ENCODE measurements at regions not wholly inside any gene's neighbourhood (a gene's known extent, or its start where the extent isn't known, plus 50 kb on each side); places are given as distances from the start of the nearest gene placed in this dataset.

GRCh38 chr10:123492016-123492415 lies 174.1 kb upstream of the GPR26 start:
- DNase-seq (ENCODE audit: low read depth in 2 of 2), result no peak

DNA sequence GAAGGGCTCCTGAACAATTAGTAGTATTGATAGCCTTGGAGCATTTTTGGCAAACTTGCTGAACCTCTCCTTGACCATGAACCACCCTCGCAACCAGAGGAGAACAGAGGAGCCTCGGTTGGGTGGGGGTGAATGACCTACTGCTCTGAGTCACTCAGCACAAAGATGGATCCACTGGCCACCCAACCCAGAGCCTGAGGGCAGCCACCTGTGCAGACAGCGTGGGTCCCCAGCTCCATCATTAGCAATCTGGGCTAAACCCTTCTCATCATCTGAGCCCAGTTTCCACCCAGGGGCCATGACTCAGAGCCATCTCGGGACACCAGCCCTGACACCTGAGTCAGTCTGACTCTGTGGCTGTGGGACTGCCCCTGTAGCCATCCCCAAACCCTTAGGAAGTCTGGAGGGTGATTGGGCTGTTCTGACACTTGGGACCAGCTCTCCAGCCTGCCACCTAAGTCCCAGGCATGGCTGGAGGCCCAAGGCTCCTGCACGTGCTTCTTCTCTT lies 171.8 kb upstream of the GPR26 start:
- no peak for DNase-seq (ENCODE audit: low read depth in 2 of 2)

DNA sequence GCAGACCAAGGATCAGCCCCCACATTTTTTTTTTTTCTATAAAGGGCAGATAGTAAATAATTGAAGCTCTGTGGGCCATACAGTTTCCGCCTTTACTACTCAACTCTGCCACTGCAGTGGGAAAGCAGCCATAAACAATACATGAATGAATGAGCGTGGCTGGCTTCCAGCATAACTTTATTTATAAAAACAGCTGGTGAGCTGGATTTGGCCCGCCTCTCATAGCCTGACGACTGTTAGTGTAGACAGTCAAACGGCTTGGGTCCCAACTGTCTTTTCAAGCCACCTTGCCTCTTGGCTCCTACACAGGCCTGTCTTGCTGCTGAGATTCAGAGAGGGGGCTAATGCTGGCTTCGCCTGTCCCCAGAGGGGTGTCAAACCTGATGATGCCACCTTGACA lies 169.8 kb upstream of the GPR26 start:
- no peak for DNase-seq (ENCODE audit: low read depth in 2 of 2)

DNA sequence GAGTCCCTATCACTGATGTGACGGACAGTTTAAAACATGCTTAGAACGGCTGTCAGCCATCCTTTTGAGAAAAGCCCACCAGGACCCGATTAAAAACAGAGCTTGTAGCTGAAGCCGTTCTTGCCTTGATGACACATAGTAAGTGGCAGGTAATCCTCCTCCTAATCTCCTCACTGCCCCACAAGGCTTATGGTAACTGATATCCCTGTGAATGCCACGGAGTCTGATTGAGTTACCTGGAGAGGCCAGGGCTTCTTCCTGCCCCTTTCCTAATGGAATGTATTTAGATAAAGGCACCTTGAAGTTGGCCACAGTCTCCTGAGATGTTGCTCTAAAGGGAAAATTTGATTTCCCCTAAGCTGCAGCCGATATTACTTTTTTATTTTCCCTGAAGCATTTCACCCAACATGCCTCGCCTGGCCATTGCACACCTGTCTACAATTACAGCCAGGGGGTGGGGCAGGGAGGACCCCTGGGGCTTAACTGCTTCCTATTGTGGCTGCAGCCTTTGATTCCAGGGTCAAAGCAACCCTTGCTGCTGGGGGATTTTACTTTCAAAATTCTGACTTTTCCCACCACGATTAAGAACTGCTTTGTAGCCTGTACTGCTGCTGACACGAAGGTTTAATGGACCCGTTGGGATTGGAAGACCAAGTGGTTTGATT lies 169.0 kb upstream of the GPR26 start:
- DNase-seq (ENCODE audit: low read depth in 2 of 2), result no peak

DNA sequence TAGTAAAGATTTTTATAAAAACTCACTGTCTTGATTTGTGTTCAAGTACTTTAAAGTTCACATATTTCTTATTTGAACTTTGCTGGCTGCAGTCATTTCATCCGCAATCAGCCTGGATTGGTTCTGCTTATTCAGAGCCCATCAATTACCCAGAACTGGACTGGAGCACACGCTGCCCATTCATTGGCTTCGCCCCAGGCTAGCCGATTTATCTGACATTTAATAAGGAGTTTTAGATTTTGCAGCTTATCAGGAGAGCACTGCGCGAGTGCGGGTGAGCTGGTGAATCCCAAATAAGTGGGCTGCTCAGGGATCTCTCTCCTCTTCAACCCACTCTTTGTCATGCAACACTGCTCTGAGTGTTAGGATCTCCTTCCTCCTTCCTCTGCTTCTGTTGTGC lies 166.0 kb upstream of the GPR26 start:
- no peak for DNase-seq (ENCODE audit: low read depth in 2 of 2)

GRCh38 chr10:123501148-123501547 lies 165.0 kb upstream of the GPR26 start:
- DNase-seq (ENCODE audit: low read depth in 2 of 2), result no peak

GRCh38 chr10:123502983-123503382 lies 163.2 kb upstream of the GPR26 start:
- DNase-seq (ENCODE audit: low read depth in 2 of 2), result no peak

- no peak for DNase-seq (ENCODE audit: low read depth in 2 of 2)
These were observed 159.7 kb upstream of the GPR26 start for GRCh38 chr10:123506455-123506854.

DNA sequence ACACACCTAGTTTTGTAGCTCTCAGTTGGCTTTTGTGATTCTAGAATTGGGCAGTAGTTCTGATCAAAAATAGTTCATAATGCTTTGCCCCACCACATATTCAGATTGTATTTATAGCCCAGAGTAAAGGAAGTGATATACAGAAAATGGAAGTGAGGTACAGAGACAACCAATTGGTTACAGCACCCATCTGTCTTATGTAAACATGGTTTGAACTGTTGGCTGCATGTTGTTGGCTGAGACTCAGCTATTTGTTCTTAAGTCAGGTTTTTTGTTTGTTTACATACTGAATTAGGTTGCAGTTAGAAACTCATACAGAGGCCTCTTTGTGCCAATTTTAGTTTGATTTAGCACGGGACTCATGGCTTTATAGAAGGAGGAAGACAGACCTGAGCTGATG lies 158.9 kb upstream of the GPR26 start:
- no peak for DNase-seq (ENCODE audit: low read depth in 2 of 2)

DNA sequence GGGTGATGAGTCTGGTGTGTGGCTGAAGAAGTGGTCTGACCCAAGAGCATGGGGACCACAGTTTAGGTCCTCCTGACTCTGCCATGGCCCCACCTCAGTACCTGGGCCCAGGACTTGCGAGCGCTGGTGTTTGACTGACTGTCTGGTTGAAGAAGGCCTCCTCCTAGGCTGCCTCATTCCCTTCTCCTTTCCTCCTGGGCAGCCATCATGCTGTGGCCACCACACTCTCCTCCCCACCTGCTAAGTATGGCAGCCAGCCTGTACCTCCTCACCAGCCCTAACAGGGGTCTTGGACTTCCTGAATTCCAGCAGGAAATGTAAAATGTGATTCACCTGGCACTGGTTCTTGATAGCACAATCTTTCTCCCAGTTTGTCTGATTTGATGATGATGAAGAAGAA lies 156.8 kb upstream of the GPR26 start:
- no peak for DNase-seq (ENCODE audit: low read depth in 2 of 2)

- DNase-seq (ENCODE audit: low read depth in 2 of 2), result no peak
These were observed 153.0 kb upstream of the GPR26 start for GRCh38 chr10:123512901-123513775.

DNA sequence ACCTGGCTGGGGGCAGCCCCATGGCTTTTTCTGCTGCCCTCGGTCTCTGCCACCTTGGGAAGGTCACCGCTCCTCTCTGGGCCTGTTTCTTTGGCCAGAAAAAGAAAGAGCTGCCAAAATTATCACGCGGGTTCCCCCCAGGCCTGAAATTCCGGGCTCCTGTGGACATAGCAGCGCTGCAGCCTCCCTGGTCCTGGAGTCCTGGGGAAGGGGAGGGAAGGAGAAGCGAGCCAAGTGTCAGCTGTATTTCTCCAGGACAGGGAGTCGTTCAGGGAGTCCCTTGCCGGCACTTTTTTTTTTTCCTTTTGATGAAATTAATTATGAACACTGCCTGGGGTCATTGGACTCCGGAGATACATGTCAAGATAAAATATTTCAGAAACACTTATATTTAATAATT lies 152.3 kb upstream of the GPR26 start:
- no peak for DNase-seq (ENCODE audit: low read depth in 2 of 2)

DNA sequence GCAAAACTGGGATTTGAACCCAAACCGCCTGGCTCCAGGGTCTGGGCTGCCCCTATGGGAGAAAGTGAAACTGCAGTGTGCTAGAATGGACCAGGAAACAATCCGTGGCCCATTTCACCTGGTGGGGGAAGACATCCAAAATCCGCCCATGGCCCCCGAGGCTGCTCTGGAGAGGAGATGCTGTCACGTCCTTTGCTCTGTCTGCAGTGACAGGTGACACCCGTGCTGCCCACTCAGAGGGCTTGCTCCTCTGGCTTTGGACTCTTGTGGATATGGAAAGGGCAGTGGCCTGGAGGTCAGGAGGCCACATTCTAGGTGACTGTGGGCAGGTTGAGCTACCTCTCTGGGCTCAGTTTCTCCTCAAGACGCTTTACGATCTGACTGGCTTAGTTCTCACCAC lies 151.2 kb upstream of the GPR26 start:
- DNase-seq (ENCODE audit: low read depth in 2 of 2), result no peak

- DNase-seq (ENCODE audit: low read depth in 2 of 2), result no peak
These were observed 150.5 kb upstream of the GPR26 start for GRCh38 chr10:123515661-123516060.

GRCh38 chr10:123516291-123516690 lies 149.9 kb upstream of the GPR26 start:
- DNase-seq (ENCODE audit: low read depth in 2 of 2), result no peak

- DNase-seq (ENCODE audit: low read depth in 2 of 2), result no peak
These were observed 148.7 kb upstream of the GPR26 start for GRCh38 chr10:123517426-123517825.

GRCh38 chr10:123517901-123518300 lies 148.3 kb upstream of the GPR26 start:
- no peak for DNase-seq (ENCODE audit: low read depth in 2 of 2)

GRCh38 chr10:123518765-123519164 lies 147.4 kb upstream of the GPR26 start:
- no peak for DNase-seq (ENCODE audit: low read depth in 2 of 2)

- no peak for DNase-seq (ENCODE audit: low read depth in 2 of 2)
These were observed 146.3 kb upstream of the GPR26 start for GRCh38 chr10:123519861-123520260.

- no peak for DNase-seq (ENCODE audit: low read depth in 2 of 2)
These were observed 145.1 kb upstream of the GPR26 start for GRCh38 chr10:123521076-123521475.

- no peak for DNase-seq (ENCODE audit: low read depth in 2 of 2)
These were observed 144.6 kb upstream of the GPR26 start for GRCh38 chr10:123521556-123521955.

DNA sequence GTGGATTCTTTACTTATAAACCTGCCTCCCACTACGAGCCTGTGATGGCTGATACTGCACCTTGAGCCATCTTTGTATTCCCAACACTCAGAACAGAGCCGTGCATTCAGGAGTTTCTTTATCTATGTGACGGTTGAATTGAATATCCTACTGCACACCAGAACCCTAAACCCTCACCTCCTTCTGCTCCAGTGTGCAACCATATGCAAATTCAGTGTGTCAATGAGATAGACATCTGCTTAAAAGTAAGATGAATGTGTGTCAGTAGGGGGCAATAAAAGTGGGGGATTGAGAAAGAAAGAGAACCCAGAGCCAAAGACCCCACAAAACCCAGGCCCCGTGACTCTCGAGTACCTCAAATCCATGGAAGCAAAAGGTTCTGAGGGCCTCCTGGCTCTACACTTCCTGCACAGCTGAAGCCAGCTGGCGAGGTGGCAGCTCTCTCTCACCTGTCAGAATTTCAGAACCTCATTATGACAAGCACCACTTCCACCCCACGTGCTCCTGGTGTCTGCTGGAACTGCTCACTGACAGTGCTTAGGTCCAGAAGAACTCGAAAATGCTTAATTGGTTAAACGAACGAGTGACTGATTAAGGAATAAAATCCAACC lies 143.3 kb upstream of the GPR26 start:
- no peak for DNase-seq (ENCODE audit: low read depth in 2 of 2)

DNA sequence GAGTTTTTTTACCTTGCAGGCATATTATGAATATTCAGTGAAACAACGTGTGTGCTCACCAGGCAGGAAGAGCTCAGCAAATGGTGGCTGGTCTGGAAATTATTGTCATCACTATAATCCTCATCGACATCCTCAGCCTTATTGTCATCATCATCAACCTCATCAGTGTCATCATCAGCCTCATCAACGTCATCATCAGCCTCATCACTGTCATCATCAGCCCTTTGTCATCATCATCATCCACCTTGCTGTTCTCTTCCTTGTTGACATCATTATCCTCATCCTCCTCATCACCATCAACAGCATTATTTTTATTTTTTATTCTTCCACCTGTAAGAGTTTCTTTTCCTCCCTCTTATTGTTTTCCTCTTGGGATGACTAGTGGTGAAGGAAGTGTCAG lies 142.3 kb upstream of the GPR26 start:
- no peak for DNase-seq (ENCODE audit: low read depth in 2 of 2)

Measured in activated CD4-positive, alpha-beta T cell treated with anti-CD3 and anti-CD28 coated beads for 24 hours (primary cell).